Activated CD4-positive, alpha-beta T cell treated with anti-CD3 and anti-CD28 coated beads, Interleukin-2, Interleukin-6, amounts not matched to agents 100 ng/mL and 50 ng/mL, durations not matched to agents 16 hours and 8 hours (primary cell): ENCODE measurements at regions not wholly inside any gene's neighbourhood (a gene's known extent, or its start where the extent isn't known, plus 50 kb on each side); places are given as distances from the start of the nearest gene placed in this dataset.

Experiments
- DNase-seq: peaks from one replicate; pipeline ENCODE4 v3.0.0-alpha.2; 2020

GRCh38 chr2:173785813-173786212, 179.4 kb downstream of the SP3 start:
- DNase-seq = no peak

GRCh38 chr2:173791502-173791901, 173.7 kb downstream of the SP3 start:
- no peak for DNase-seq

- DNase-seq = no peak
Observed at GRCh38 chr2:173792166-173792565, 173.0 kb downstream of the SP3 start.

- no peak for DNase-seq
Observed at GRCh38 chr2:173792741-173793140, 172.4 kb downstream of the SP3 start.

GRCh38 chr2:173793709-173794565, 171.2 kb downstream of the SP3 start:
- DNase-seq = no peak

- DNase-seq = no peak
Observed at GRCh38 chr2:173797586-173798263, 167.4 kb downstream of the SP3 start.

- DNase-seq = no peak
Observed at GRCh38 chr2:173802518-173802917, 162.7 kb downstream of the SP3 start.

- DNase-seq = no peak
Observed at GRCh38 chr2:173803449-173803848, 161.7 kb downstream of the SP3 start.

GRCh38 chr2:173806761-173807160, 158.4 kb downstream of the SP3 start:
- DNase-seq = no peak

GRCh38 chr2:173808718-173809117, 156.5 kb downstream of the SP3 start:
- no peak for DNase-seq

- DNase-seq = no peak
Observed at GRCh38 chr2:173812321-173812720, 152.9 kb downstream of the SP3 start.

GRCh38 chr2:173814306-173814705, 150.9 kb downstream of the SP3 start:
- DNase-seq = no peak

GRCh38 chr2:173815772-173816171, 149.4 kb downstream of the SP3 start:
- no peak for DNase-seq

- DNase-seq = no peak
Observed at GRCh38 chr2:173817582-173817981, 147.6 kb downstream of the SP3 start.

GRCh38 chr2:173818285-173818684, 146.9 kb downstream of the SP3 start:
- DNase-seq = no peak

- DNase-seq = no peak
Observed at GRCh38 chr2:173819852-173820251, 145.3 kb downstream of the SP3 start.

GRCh38 chr2:173821451-173821850, 143.7 kb downstream of the SP3 start:
- DNase-seq = no peak

- no peak for DNase-seq
Observed at GRCh38 chr2:173822889-173823542, 142.2 kb downstream of the SP3 start.

- no peak for DNase-seq
Observed at GRCh38 chr2:173823543-173823939, 141.6 kb downstream of the SP3 start.

GRCh38 chr2:173828189-173829142, 136.7 kb downstream of the SP3 start:
- no peak for DNase-seq

GRCh38 chr2:173829727-173830126, 135.4 kb downstream of the SP3 start:
- no peak for DNase-seq

- no peak for DNase-seq
Observed at GRCh38 chr2:173830170-173830569, 135.0 kb downstream of the SP3 start.
